Glutamatergic neuron (in vitro differentiated cells): ENCODE measurements at regions not wholly inside any gene's neighbourhood (a gene's known extent, or its start where the extent isn't known, plus 50 kb on each side); places are given as distances from the start of the nearest gene placed in this dataset.
"Not testable (repeated sequence)": the region's sequence is repeated elsewhere in the genome, so short reads cannot be mapped to it uniquely, and the experiment has no call there.

Source experiments
- DNase-seq: peaks from one replicate; pipeline ENCODE4 v3.0.0; 2022
- H3K27ac Mint-ChIP-seq: one replicate; pipeline ENCODE4 v1.8.0; 2020; ENCODE audit warnings: mild to moderate bottlenecking, mixed read lengths, inconsistent platforms; ENCODE audit not compliant: unreplicated experiment
- H3K27me3 Mint-ChIP-seq: one replicate; pipeline ENCODE4 v1.8.0; 2020; ENCODE audit warnings: mild to moderate bottlenecking, moderate library complexity, mixed read lengths, inconsistent platforms; ENCODE audit not compliant: unreplicated experiment
- H3K36me3 Mint-ChIP-seq: one replicate; pipeline ENCODE4 v1.8.0; 2020; ENCODE audit warnings: mild to moderate bottlenecking, mixed read lengths, inconsistent platforms; ENCODE audit not compliant: unreplicated experiment
- H3K4me1 Mint-ChIP-seq: one replicate; pipeline ENCODE4 v1.8.0; 2020; ENCODE audit warnings: mild to moderate bottlenecking, low read depth, mixed read lengths, inconsistent platforms; ENCODE audit not compliant: unreplicated experiment
- H3K4me3 Mint-ChIP-seq: one replicate; pipeline ENCODE4 v1.8.0; 2020; ENCODE audit warnings: mild to moderate bottlenecking, mixed read lengths, inconsistent platforms; ENCODE audit not compliant: unreplicated experiment
- H3K9me3 Mint-ChIP-seq: one replicate; pipeline ENCODE4 v1.8.0; 2020; ENCODE audit warnings: mild to moderate bottlenecking, moderate library complexity, mixed read lengths, inconsistent platforms; ENCODE audit not compliant: unreplicated experiment
- TF ChIP-seq, protein P1 (sequence below): fragments of 200-600 bp; sonication (generic); IDR thresholded peaks from one replicate; pipeline ENCODE4 v1.5.0; 2021; ENCODE audit not compliant: partially characterized antibody, unreplicated experiment

DNA sequence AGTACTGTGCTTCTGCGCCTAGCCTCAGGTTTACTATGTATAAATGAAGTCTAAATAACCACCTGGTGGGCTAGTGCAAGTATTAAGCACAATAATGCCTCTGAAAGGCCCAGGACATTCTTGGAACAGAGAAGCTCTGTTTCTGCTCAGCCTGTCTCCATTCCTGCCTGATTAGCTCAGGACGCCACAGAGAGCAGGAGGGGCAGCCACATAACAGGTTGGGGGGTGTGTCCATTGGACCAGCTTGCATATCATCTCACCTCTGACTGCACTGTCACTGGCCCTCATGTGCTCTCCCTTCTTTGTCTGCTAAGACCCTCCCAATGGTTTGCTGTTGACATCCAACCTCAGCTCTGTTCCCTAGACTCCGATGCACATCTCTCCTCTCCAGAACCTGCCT lies 52.8 kb upstream of the IKZF1 start:
- TF ChIP-seq, protein P1, sequence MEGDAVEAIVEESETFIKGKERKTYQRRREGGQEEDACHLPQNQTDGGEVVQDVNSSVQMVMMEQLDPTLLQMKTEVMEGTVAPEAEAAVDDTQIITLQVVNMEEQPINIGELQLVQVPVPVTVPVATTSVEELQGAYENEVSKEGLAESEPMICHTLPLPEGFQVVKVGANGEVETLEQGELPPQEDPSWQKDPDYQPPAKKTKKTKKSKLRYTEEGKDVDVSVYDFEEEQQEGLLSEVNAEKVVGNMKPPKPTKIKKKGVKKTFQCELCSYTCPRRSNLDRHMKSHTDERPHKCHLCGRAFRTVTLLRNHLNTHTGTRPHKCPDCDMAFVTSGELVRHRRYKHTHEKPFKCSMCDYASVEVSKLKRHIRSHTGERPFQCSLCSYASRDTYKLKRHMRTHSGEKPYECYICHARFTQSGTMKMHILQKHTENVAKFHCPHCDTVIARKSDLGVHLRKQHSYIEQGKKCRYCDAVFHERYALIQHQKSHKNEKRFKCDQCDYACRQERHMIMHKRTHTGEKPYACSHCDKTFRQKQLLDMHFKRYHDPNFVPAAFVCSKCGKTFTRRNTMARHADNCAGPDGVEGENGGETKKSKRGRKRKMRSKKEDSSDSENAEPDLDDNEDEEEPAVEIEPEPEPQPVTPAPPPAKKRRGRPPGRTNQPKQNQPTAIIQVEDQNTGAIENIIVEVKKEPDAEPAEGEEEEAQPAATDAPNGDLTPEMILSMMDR, result no peak
- no peaks in the 10 kb centered on the region for H3K36me3 Mint-ChIP-seq
- H3K4me3 Mint-ChIP-seq, result no peak overlapping the region
- no peak overlapping the region for H3K27ac Mint-ChIP-seq
- no peaks in the 10 kb centered on the region for H3K4me1 Mint-ChIP-seq
- H3K27me3 Mint-ChIP-seq, result peaks cover 2% of the 10 kb centered on the region
- H3K9me3 Mint-ChIP-seq, result no peaks in the 10 kb centered on the region
- no peak for DNase-seq

DNA sequence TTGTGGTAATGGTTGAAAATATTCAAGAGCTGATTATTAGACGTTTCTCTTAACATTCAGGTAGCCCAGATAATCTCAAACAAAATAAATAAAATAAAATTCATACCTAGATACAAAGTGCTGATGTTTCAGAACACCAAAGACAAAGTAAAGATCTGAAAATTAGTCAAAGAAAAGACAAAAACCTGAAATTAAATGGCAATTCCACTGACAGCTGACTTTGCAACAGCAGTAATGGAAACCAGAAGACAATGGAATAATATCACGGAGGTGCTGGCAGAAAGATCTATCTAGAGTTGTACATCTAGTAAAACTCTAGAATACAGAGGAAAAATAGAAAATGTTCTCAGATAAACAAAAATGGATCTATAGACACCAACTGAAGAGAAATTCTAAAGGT lies 58.0 kb upstream of the IKZF1 start:
- DNase-seq, result no peak
- TF ChIP-seq, protein P1, result no peak
- H3K4me3 Mint-ChIP-seq, result no peak overlapping the region
- peaks cover 4% of the 10 kb centered on the region for H3K27me3 Mint-ChIP-seq
- peaks cover 6% of the 10 kb centered on the region for H3K36me3 Mint-ChIP-seq
- H3K9me3 Mint-ChIP-seq, result no peaks in the 10 kb centered on the region
- no peaks in the 10 kb centered on the region for H3K4me1 Mint-ChIP-seq
- H3K27ac Mint-ChIP-seq, result no peak overlapping the region

DNA sequence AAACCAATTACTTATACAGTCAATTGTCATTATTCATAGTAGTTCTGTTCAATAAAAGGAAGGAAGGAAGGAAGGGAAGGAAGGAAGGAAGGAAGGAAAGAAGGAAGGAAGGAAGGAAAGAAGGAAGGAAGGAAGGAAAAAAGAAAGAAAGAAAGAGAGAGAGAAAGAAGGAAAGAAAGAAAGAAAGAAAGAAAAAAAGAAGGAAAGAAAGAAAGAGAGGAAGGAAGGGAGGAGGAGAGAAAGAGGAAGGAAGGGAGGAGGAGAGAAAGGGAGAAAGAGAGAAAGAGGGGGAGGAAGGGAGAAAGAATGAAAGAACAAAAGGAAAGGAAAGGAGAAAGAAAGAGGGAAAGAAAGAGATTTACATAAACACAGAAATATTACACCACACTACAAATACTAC lies 62.4 kb upstream of the IKZF1 start:
- H3K4me1 Mint-ChIP-seq, H3K27ac Mint-ChIP-seq, H3K36me3 Mint-ChIP-seq, H3K9me3 Mint-ChIP-seq, H3K27me3 Mint-ChIP-seq, DNase-seq, H3K4me3 Mint-ChIP-seq: not testable (repeated sequence)

DNA sequence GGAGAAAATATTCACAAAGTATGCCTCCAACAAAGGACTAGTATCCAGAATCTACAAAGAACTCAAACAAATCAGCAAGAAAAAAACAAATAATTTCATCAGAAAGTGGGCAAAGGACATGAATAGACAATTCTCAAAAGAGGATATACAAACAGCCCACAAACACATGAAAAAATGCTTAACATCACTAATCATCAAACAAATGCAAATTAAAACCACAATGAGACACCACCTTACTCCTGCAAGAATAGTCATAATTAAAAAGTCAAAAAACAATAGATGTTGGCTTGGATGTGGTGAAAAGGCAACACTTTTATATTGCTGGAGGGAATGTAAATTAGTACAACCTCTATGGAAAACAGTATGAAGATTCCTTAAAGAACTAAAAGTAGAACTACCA lies 63.8 kb upstream of the IKZF1 start:
- not testable (repeated sequence) for H3K27me3 Mint-ChIP-seq, H3K4me3 Mint-ChIP-seq, DNase-seq, H3K27ac Mint-ChIP-seq, H3K36me3 Mint-ChIP-seq, H3K9me3 Mint-ChIP-seq, H3K4me1 Mint-ChIP-seq

DNA sequence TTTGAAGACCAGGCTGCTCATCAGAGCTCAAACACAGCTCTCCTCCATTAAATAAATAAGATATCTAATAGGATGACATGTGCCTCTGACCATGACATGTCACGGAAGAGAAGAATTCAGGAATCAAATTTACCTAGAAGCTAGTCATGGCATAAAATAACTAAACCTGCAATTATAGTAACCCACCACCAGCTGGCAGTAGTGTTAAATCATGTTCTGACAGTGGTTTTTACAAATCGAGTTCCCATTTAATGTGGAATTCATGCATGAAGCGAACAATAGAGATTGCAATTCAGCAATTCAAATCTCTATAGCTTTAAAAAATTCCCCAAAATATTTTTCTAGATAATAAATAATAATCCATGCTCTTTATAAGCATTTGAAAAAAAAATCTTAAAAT lies 74.6 kb upstream of the IKZF1 start:
- TF ChIP-seq, protein P1, result peak; percentile 60
- Mint-ChIP-seq H3K36me3 (no peaks in the 10 kb centered on the region), H3K9me3 (peaks cover 4% of the 10 kb centered on the region), H3K27me3 (no peaks in the 10 kb centered on the region), H3K4me1 (no peaks in the 10 kb centered on the region), H3K4me3 (no peak overlapping the region), H3K27ac (no peak overlapping the region)
- DNase-seq, result no peak

DNA sequence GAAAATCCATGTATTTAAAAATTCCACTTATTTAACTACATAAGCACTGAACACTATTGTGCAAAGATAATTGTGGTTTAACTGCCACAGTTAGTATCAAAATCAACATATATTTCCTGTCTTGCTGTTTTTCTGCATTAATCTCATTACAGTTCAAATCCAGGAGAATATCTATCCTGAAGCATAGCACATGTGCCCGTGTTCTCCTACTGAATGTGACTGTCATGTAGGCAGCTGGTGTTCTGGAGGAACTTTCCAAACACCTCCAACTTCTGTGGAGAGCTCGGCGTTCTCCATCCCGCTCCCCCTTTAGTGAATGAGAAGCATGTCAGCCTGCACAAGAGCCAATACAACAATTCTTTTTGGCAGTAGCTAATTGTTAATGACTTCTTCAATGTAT lies 76.4 kb upstream of the IKZF1 start:
- peaks cover 4% of the 10 kb centered on the region for H3K9me3 Mint-ChIP-seq
- no peaks in the 10 kb centered on the region for H3K27me3 Mint-ChIP-seq
- no peaks in the 10 kb centered on the region for H3K36me3 Mint-ChIP-seq
- H3K27ac Mint-ChIP-seq, result no peak overlapping the region
- H3K4me3 Mint-ChIP-seq, result no peak overlapping the region
- DNase-seq, result no peak
- TF ChIP-seq, protein P1, result no peak
- H3K4me1 Mint-ChIP-seq, result no peaks in the 10 kb centered on the region
